ENCODE measurements at regions not wholly inside any gene's neighbourhood (a gene's known extent, or its start where the extent isn't known, plus 50 kb on each side); places are given as distances from the start of the nearest gene placed in this dataset.

DNA sequence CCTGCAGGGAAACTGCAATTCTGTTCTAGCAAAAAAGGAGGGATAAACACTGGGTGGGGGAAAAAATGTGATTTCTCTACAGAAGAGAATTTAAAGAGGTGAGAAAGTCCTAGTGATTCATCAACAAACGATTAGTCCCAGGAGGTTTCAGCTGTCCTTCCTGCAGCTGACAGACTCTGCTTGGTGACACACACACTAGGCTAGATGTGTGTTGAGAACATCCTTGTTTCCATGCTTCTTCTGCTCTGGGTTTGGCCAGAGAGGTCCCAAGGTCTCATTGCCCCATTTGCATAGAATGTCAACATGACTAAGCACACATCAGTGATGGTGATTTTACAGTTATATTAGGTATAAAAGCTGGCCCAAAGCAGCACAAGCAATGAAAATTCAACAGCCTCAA lies 258.3 kb downstream of the NFATC2 start:
- Mint-ChIP-seq H3K27ac (ENCODE audit: unreplicated experiment) (no peak overlapping the region), H3K27me3 (ENCODE audit: low read depth) (peaks cover 7% of the 10 kb centered on the region), H3K9me3 (ENCODE audit: low read depth) (peaks cover 10% of the 10 kb centered on the region), H3K36me3 (ENCODE audit: low read depth) (peaks cover 2% of the 10 kb centered on the region), H3K4me3 (ENCODE audit: unreplicated experiment) (no peak overlapping the region), H3K4me1 (ENCODE audit: low read depth) (peaks cover 5% of the 10 kb centered on the region)
- DNase-seq (ENCODE audit: low spot score): no peak
- TF ChIP-seq CTCF (IDR thresholded peaks at IDR 0.05): no peak

GRCh38 chr20:51281521-51281920 lies 258.6 kb upstream of the KCNG1 start:
- Mint-ChIP-seq H3K27ac (ENCODE audit: unreplicated experiment) (no peak overlapping the region), H3K9me3 (ENCODE audit: low read depth) (peaks cover 8% of the 10 kb centered on the region), H3K4me3 (ENCODE audit: unreplicated experiment) (no peak overlapping the region), H3K4me1 (ENCODE audit: low read depth) (peaks cover 5% of the 10 kb centered on the region), H3K27me3 (ENCODE audit: low read depth) (peaks cover 21% of the 10 kb centered on the region), H3K36me3 (ENCODE audit: low read depth) (peaks cover 4% of the 10 kb centered on the region)
- no peak for TF ChIP-seq CTCF (IDR thresholded peaks at IDR 0.05)
- DNase-seq (ENCODE audit: low spot score): no peak

- Mint-ChIP-seq H3K9me3 (ENCODE audit: low read depth) (peaks cover 8% of the 10 kb centered on the region), H3K4me3 (ENCODE audit: unreplicated experiment) (no peak overlapping the region), H3K36me3 (ENCODE audit: low read depth) (peaks cover 4% of the 10 kb centered on the region), H3K27ac (ENCODE audit: unreplicated experiment) (no peak overlapping the region), H3K4me1 (ENCODE audit: low read depth) (peaks cover 5% of the 10 kb centered on the region), H3K27me3 (ENCODE audit: low read depth) (peaks cover 32% of the 10 kb centered on the region)
- DNase-seq (ENCODE audit: low spot score): no peak
- no peak for TF ChIP-seq CTCF (IDR thresholded peaks at IDR 0.05)
These were observed 257.1 kb upstream of the KCNG1 start for GRCh38 chr20:51280047-51280446.

GRCh38 chr20:51277961-51278360 lies 255.1 kb upstream of the KCNG1 start:
- Mint-ChIP-seq H3K36me3 (ENCODE audit: low read depth) (peaks cover 4% of the 10 kb centered on the region), H3K9me3 (ENCODE audit: low read depth) (peaks cover 8% of the 10 kb centered on the region), H3K27me3 (ENCODE audit: low read depth) (peaks cover 40% of the 10 kb centered on the region), H3K27ac (ENCODE audit: unreplicated experiment) (no peak overlapping the region), H3K4me1 (ENCODE audit: low read depth) (peaks cover 1% of the 10 kb centered on the region), H3K4me3 (ENCODE audit: unreplicated experiment) (no peak overlapping the region)
- no peak for TF ChIP-seq CTCF (IDR thresholded peaks at IDR 0.05)
- DNase-seq (ENCODE audit: low spot score): no peak

DNA sequence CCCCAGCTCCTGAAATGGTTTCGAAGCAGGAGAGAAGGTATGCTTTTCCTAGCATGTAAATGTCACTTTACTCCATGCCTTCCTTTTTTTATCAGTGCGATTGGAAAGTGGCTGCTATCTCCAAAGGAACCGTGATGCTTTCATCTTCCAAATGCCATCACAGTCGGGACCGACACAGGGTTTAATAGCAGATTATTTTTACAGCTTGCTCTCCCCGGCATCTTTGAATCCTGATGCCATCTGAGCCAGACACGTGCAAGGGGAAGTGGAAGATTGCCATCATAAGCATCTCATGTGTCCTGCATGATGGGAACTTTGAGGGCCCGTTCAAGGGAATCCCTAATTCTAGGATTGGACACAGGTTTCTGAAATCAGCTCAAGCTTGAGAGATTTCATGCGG lies 253.4 kb upstream of the KCNG1 start:
- H3K4me3 Mint-ChIP-seq (ENCODE audit: unreplicated experiment): no peak overlapping the region
- peaks cover 9% of the 10 kb centered on the region for H3K4me1 Mint-ChIP-seq (ENCODE audit: low read depth)
- H3K27ac Mint-ChIP-seq (ENCODE audit: unreplicated experiment): no peak overlapping the region
- peaks cover 6% of the 10 kb centered on the region for H3K36me3 Mint-ChIP-seq (ENCODE audit: low read depth)
- H3K27me3 Mint-ChIP-seq (ENCODE audit: low read depth): peaks cover 42% of the 10 kb centered on the region
- H3K9me3 Mint-ChIP-seq (ENCODE audit: low read depth): peaks cover 8% of the 10 kb centered on the region
- TF ChIP-seq CTCF (IDR thresholded peaks at IDR 0.05): no peak
- DNase-seq (ENCODE audit: low spot score): no peak

Measured in chondrocyte (in vitro differentiated cells).